Spleen (tissue), 11 donors: ENCODE measurements at regions not wholly inside any gene's neighbourhood (a gene's known extent, or its start where the extent isn't known, plus 50 kb on each side); places are given as distances from the start of the nearest gene placed in this dataset.

Experiments
- DNase-seq: peaks from one replicate; pipeline ENCODE4 v3.0.0-alpha.2; 2020
- H3K27ac ChIP-seq, 8 donors: fragments of 200-600 bp; sonication (generic) in 7 of 8; 1 replicate in 4 of 8; 2 replicates in 4 of 8; pipeline versions ENCODE4 v1.5.0 to v1.8.0; 2016 to 2021; ENCODE audit warnings: inconsistent platforms in 4 of 8, mild to moderate bottlenecking in 4 of 8, moderate library complexity in 1 of 8
- H3K27me3 ChIP-seq, 7 donors: fragments of 200-600 bp; sonication (generic) in 6 of 7; replicated peaks in 1 of 7; 1 replicate in 4 of 7; 2 replicates in 3 of 7; pipeline versions ENCODE4 v1.5.0 to v1.8.0; 2016 to 2021; ENCODE audit warnings: inconsistent platforms in 3 of 7, mild to moderate bottlenecking in 1 of 7
- H3K36me3 ChIP-seq, 6 donors: fragments of 200-600 bp; sonication (generic) in 5 of 6; 1 replicate in 4 of 6; 2 replicates in 2 of 6; pipeline versions ENCODE4 v1.5.0 to v1.8.0; 2016 to 2021; ENCODE audit warnings: inconsistent platforms in 2 of 6
- H3K4me1 ChIP-seq, 6 donors: fragments of 200-600 bp; sonication (generic) in 5 of 6; 1 replicate in 3 of 6; 2 replicates in 3 of 6; pipeline versions ENCODE4 v1.5.0 to v1.8.0; 2016 to 2021; ENCODE audit warnings: inconsistent platforms in 3 of 6
- H3K4me3 ChIP-seq, 8 donors: fragments of 200-600 bp; sonication (generic) in 7 of 8; 1 replicate in 4 of 8; 2 replicates in 4 of 8; pipeline versions ENCODE4 v1.5.0 to v1.8.0; 2016 to 2021; ENCODE audit warnings: inconsistent platforms in 4 of 8, mild to moderate bottlenecking in 4 of 8, moderate library complexity in 2 of 8
- H3K9me3 ChIP-seq, 8 donors: fragments of 200-600 bp; sonication (generic) in 7 of 8; 1 replicate in 4 of 8; 2 replicates in 4 of 8; pipeline versions ENCODE4 v1.5.0 to v1.8.0; 2016 to 2021; ENCODE audit warnings: inconsistent platforms in 4 of 8
- POLR2A ChIP-seq, 3 donors: fragments of 450-650 bp; IDR thresholded peaks; one replicate each; pipeline ENCODE4 v1.5.1; 2017; ENCODE audit warnings: antibody characterized with exemption in 3 of 3, mild to moderate bottlenecking in 1 of 3
- POLR2AphosphoS5 ChIP-seq, 3 donors: sonication (generic); formaldehyde crosslinking; IDR thresholded peaks; one replicate each; pipeline ENCODE4 v1.5.1; 2017; ENCODE audit warnings: antibody characterized with exemption in 3 of 3
- WGBS, 5 donors: extraction: QIAGEN DNeasy Blood & Tissue Kit in 3 of 5; methylation state at CpG; one replicate each; pipeline versions ENCODE4 v1.1.5 to v1.1.7; 2013 to 2018; 5-methylcytosine and 5-hydroxymethylcytosine counted together
- intact Hi-C: fragments of 100-400 bp; cut with DNase I; formaldehyde crosslinking; loops from one replicate; pipeline ENCODE4 v1.15.0; 2023; ENCODE audit warnings: low total_unique reads
- TF ChIP-seq, protein P1 (sequence below), 11 experiments: fragments of 200-600 bp in 7 of 11; fragments of 450-650 bp in 4 of 11; sonication (generic) in 4 of 11; IDR thresholded peaks in 8 of 11; conservative IDR thresholded peaks in 3 of 11; 1 replicate in 7 of 11; 2 replicates in 4 of 11; pipeline versions ENCODE4 v1.4.0 to v1.8.0; 2016 to 2021; ENCODE audit warnings: antibody characterized with exemption in 11 of 11, inconsistent platforms in 4 of 11, mild to moderate bottlenecking in 1 of 11
- donor health status: healthy with polysubstance abuse.
- donor health status: DM: no; HTN: no; CAD: no; lungs with moderate emphysema.
- donor health status: DM: no; HTN: no; CAD: no.
- donor health status: Bipolar disorder and iron deficiency.
- donor health status: healthy.
- donor health status: DM: no; HTN: no; CAD: no.
- donor health status: DM: yes; HTN: yes; CAD: no.

DNA sequence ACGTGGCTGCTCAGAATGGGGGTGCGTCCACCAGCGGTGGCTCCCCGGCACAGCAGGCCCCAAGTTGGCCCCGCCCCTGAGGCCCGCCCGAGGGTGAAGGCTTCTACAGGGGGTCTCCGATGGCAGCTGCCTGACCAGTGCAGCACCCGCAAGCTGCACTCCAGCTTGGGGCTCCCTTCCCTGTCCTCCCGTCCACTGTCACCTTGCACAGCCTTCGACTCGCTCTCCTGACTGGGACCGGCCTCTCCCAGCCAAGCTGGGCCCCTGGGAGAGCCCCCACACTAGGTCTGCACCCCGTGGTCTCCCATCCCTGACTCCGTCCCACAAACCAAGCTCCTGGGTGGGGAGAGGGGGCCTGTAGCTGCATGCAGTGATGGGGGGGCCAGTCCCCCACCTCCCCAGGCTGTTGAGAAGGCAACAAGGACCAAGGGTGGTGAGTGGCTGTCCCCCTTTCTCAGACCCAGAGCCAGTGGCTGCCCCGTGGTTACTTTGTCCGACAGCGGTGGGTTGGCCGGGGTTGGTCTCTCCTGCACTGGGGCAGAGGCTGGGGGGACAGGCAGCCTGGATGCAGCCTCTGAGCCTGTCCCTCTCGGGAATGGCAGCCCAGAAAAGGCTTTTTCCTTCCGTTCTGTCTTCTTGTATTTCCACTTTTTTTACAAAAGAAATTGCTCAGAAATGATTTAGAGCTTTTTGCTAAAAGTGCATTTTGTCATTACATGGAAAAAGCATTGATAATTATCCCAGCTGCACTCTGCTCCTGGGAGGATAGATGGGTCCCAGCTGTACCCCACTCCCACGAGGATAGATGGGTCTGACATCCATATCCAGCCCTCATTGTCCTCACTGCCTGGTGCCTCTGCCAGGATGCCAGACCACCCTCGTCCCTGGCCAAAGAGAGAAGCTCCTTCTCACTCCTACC is 217.0 kb downstream of the KIF26A start:
- H3K36me3 ChIP-seq, result no peaks in the 10 kb centered on the region
- H3K4me3 ChIP-seq, result no peak overlapping the region
- TF ChIP-seq, protein P1, sequence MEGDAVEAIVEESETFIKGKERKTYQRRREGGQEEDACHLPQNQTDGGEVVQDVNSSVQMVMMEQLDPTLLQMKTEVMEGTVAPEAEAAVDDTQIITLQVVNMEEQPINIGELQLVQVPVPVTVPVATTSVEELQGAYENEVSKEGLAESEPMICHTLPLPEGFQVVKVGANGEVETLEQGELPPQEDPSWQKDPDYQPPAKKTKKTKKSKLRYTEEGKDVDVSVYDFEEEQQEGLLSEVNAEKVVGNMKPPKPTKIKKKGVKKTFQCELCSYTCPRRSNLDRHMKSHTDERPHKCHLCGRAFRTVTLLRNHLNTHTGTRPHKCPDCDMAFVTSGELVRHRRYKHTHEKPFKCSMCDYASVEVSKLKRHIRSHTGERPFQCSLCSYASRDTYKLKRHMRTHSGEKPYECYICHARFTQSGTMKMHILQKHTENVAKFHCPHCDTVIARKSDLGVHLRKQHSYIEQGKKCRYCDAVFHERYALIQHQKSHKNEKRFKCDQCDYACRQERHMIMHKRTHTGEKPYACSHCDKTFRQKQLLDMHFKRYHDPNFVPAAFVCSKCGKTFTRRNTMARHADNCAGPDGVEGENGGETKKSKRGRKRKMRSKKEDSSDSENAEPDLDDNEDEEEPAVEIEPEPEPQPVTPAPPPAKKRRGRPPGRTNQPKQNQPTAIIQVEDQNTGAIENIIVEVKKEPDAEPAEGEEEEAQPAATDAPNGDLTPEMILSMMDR (IDR thresholded peaks at IDR 0.05 in 8 of 11, conservative IDR thresholded peaks at IDR 0.05 in 3 of 11), result no peak
- TF ChIP-seq POLR2AphosphoS5 (IDR thresholded peaks at IDR 0.05), result no peak
- TF ChIP-seq POLR2A (IDR thresholded peaks at IDR 0.05), result no peak
- WGBS, 5 donors, result 63 to 81% (median 75%) methylated on average over 16 to 23 of the region's 23 CpGs
- peak overlapping the region in 6 of 8 donors; percentile 13 to 48 (median 32) for H3K27ac ChIP-seq
- H3K9me3 ChIP-seq, result peaks cover 0 to 11% (median 0%) of the 10 kb centered on the region in 8 donors
- H3K27me3 ChIP-seq, result peaks cover 0 to 22% (median 0%) of the 10 kb centered on the region in 7 donors
- peak; percentile 77 for DNase-seq
- peaks cover 0 to 24% (median 8%) of the 10 kb centered on the region in 6 donors for H3K4me1 ChIP-seq
- intact Hi-C loops, result no loop called here

DNA sequence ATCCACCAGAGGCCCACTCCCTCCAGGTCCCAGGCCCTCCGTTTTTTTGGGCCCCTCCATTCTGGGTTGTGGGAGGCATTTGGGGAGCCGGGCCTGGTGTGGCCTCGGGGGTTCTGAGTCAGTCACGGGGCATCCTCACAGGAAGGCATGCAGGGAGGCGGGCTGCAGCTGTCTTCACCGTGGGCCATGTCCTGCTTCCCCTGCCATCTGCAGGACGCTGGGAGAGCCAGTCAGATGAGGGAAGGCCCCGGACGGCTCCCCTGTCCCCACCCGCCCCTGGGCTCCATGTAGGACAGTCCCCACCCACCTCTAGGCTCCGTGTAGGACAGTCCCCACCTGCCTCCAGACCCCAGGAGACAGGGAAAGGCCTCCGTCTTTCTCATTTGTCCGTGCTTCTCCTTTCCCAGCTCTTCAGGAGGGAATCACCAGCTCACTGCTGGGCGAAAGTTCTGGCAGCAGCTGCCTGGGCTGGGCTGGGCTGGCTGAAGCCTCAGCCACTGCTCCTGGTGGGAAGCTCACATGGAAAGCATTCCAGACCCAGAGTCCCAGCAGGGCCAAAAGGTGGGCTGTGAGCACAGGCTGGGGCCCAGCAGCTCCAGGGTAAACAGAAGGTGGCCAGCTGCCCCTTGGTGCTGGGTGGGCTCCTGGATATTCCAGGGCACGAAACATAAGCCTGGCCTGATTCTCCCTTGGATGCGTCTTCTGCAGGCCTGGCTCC is 217.8 kb downstream of the KIF26A start:
- intact Hi-C loops, result no loop called here
- DNase-seq, result peak; percentile 71
- H3K36me3 ChIP-seq, result no peaks in the 10 kb centered on the region
- H3K27ac ChIP-seq, result peak overlapping the region in 6 of 8 donors; percentile 1 to 48 (median 11)
- H3K27me3 ChIP-seq, result peaks cover 0 to 22% (median 0%) of the 10 kb centered on the region in 7 donors
- peaks cover 0 to 11% (median 0%) of the 10 kb centered on the region in 8 donors for H3K9me3 ChIP-seq
- TF ChIP-seq, protein P1 (IDR thresholded peaks at IDR 0.05 in 8 of 11, conservative IDR thresholded peaks at IDR 0.05 in 3 of 11), result no peak
- TF ChIP-seq POLR2AphosphoS5 (IDR thresholded peaks at IDR 0.05), result peak in 1 of 3 donors; percentile 26
- no peak for TF ChIP-seq POLR2A (IDR thresholded peaks at IDR 0.05)
- H3K4me1 ChIP-seq, result peaks cover 0 to 24% (median 8%) of the 10 kb centered on the region in 6 donors
- H3K4me3 ChIP-seq, result no peak overlapping the region
- WGBS, 5 donors, result 51 to 80% (median 69%) methylated on average over 10 to 16 of the region's 16 CpGs

DNA sequence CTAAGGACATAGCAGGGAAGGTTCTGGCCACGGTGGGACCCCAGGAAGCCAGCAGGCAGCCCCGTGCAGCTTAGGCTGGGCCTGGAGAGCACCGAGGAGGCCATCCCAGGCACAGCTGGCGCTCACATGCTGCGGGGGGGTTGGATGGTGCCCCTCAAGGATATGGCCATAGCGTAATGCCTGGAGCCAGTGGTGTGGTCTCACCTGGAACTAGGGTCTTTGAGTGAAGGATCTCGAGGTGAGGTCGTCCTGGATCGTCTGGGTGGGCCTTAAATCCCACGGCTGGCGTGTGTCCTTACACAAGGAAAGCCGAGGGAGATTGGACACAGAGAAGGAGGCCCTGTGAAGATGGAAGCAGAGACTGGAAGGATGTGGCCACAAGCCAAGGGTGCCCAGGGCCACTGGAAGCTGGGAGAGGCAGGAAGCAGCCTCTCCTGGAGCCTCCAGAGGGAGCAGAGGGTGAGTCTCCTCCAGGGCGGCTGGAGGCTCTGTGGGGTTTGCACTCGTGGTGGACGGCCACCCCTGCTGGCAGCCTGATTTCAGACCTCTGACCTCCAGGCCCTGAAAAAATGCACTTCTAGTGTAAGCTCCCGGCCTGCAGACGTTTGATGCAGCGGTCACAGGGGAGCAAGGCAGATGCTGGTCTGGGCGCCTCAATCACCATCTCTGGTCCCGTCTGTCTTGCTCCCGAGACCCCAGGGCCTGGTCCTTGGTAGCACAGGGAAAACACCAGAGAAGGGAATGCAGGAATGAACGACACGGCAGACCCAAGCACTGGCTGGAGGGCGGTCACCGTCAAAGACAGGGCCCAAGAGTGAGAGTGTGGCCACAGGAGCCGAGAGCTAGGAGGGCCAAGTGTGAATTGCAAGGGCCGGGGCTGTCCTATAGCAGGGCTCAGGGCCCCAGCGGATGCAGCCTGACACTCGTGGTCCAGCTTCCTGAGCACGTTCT is 218.6 kb downstream of the KIF26A start:
- no peaks in the 10 kb centered on the region for H3K36me3 ChIP-seq
- intact Hi-C loops, result no loop called here
- H3K9me3 ChIP-seq, result peaks cover 0 to 11% (median 0%) of the 10 kb centered on the region in 8 donors
- H3K4me3 ChIP-seq, result no peak overlapping the region
- H3K27me3 ChIP-seq, result peaks cover 0 to 24% (median 0%) of the 10 kb centered on the region in 7 donors
- H3K27ac ChIP-seq, result peak overlapping the region in 3 of 8 donors; percentile 7 to 48 (median 7)
- WGBS, 5 donors, result 84 to 91% (median 87%) methylated on average over 23 to 30 of the region's 30 CpGs
- TF ChIP-seq POLR2A (IDR thresholded peaks at IDR 0.05) (no peak), POLR2AphosphoS5 (IDR thresholded peaks at IDR 0.05) (no peak)
- TF ChIP-seq, protein P1 (IDR thresholded peaks at IDR 0.05 in 8 of 11, conservative IDR thresholded peaks at IDR 0.05 in 3 of 11), result no peak
- peak; percentile 67 for DNase-seq
- peaks cover 0 to 24% (median 8%) of the 10 kb centered on the region in 6 donors for H3K4me1 ChIP-seq
